ENCODE measurements at regions not wholly inside any gene's neighbourhood (a gene's known extent, or its start where the extent isn't known, plus 50 kb on each side); places are given as distances from the start of the nearest gene placed in this dataset.

- TF ChIP-seq CTCF (IDR thresholded peaks at IDR 0.05; ENCODE audit: insufficient read depth, low read length, poor library complexity, severe bottlenecking) (no peak), EZH2phosphoT487 (conservative IDR thresholded peaks at IDR 0.05; ENCODE audit: low read length) (no peak)
These were observed 300.6 kb upstream of the POGK start for GRCh38 chr1:166538646-166539045.
